Mucosa of stomach (tissue), 1 donor: ENCODE measurements at regions not wholly inside any gene's neighbourhood (a gene's known extent, or its start where the extent isn't known, plus 50 kb on each side); places are given as distances from the start of the nearest gene placed in this dataset.
"Not testable (repeated sequence)": the region's sequence is repeated elsewhere in the genome, so short reads cannot be mapped to it uniquely, and the experiment has no call there.

Experiments used
- H3K27me3 ChIP-seq: one replicate; pipeline ENCODE4 v1.7.0; 2013; ENCODE audit warnings: mild to moderate bottlenecking, low read length; ENCODE audit not compliant: control insufficient read depth, insufficient read depth
- H3K36me3 ChIP-seq: one replicate; pipeline ENCODE4 v1.7.0; 2013; ENCODE audit warnings: low read length; ENCODE audit not compliant: control insufficient read depth, insufficient read depth
- H3K4me1 ChIP-seq: one replicate; pipeline ENCODE4 v1.7.0; 2013; ENCODE audit warnings: mild to moderate bottlenecking, low read length; ENCODE audit not compliant: control insufficient read depth, insufficient read depth
- H3K4me3 ChIP-seq: one replicate; pipeline ENCODE4 v1.7.0; 2013; ENCODE audit warnings: low read length
- H3K9ac ChIP-seq: one replicate; pipeline ENCODE4 v1.7.0; 2013; ENCODE audit warnings: mild to moderate bottlenecking, low read length, moderate library complexity
- H3K9me3 ChIP-seq: one replicate; pipeline ENCODE4 v1.7.0; 2013; ENCODE audit warnings: mild to moderate bottlenecking, low read length, moderate library complexity; ENCODE audit not compliant: control insufficient read depth
- donor health status: Pancreatic carcinoma.

DNA sequence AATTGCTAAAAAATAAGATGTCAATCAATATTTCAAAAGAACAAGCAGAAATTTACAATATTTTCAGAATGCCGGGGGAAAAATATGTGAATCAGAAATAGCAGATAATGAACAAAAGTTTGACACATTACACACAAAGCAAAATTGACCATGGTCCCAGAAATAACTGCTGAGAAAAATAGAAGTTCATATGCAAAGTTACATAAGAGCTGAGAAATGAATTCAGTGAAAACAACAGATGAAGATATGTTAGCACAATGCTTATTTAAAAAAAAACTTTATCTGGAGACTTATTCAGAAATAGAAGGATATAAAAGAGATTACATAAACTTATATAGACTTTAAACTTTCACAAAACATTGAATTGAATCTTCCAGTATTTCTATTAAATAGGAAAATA lies 1483.7 kb upstream of the ACO1 start:
- H3K36me3 ChIP-seq, result no peaks in the 10 kb centered on the region
- no peaks in the 10 kb centered on the region for H3K9me3 ChIP-seq
- no peaks in the 10 kb centered on the region for H3K4me1 ChIP-seq
- H3K9ac ChIP-seq, result no peak overlapping the region
- H3K27me3 ChIP-seq, result no peaks in the 10 kb centered on the region
- no peak overlapping the region for H3K4me3 ChIP-seq

DNA sequence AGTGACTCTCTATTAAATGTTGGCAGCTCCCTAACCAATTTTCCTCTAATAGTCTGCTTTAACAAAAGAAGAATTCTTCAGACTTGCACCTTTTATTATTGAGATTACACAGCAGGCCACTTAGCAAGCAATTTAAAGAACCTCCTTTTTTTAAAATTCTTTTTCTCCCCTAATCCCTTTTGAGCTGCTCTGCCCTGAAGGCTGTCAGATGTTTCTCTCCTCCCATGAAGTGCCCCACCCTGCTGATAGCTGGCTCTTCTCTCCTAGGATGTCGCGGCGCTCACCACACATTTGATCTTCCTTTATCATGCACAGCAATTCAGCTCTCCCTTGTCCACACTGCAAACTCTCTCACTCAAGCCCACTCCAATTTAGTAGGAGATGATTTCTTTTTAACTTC lies 1471.1 kb upstream of the ACO1 start:
- Histone ChIP-seq H3K9ac (no peak overlapping the region), H3K4me1 (no peaks in the 10 kb centered on the region), H3K27me3 (no peaks in the 10 kb centered on the region)

DNA sequence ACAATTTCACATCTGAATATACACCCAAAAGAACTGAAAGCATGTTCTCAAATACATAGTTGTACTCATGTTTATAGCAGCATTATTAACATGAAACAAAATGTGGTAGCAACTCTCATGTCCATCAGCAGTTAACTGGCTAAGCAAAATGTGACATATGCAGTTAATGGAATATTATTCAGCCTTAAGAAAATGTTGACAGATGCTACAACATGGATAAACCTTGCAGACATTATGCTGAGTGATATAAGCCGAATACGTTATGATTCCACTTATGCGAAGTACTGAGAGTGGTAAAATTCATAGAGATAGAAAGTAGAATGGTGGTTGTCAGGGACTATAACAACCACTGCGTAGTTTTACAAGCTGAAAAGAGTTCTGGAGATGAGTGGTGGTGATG lies 1469.0 kb upstream of the ACO1 start:
- H3K4me3 ChIP-seq, result no peak overlapping the region
- H3K9ac ChIP-seq, result no peak overlapping the region
- H3K4me1 ChIP-seq, result no peaks in the 10 kb centered on the region
- H3K36me3 ChIP-seq, result no peaks in the 10 kb centered on the region
- H3K27me3 ChIP-seq, result no peaks in the 10 kb centered on the region
- no peaks in the 10 kb centered on the region for H3K9me3 ChIP-seq

More for the DNA sequence above, 1471.1 kb upstream of the ACO1 start:
- Histone ChIP-seq H3K4me3 (no peak overlapping the region), H3K36me3 (no peaks in the 10 kb centered on the region), H3K9me3 (no peaks in the 10 kb centered on the region)

DNA sequence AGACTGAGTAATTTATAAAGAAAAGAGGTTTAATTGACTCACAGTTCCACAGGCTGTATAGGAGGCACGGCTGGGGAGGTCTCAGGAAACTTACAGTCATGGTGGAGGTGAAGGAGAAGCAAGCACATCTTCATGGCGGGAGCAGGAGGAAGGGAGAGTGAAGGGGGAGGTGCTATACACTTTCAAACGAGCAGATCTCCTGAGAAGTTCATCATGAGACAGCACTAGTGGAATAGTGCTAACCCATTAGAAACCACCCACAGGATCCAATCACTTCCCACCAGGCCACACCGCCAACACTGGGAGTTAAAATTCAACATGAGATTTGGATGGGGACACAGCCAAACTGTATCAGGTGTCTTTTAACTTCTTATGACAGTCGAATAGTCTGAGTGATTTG lies 1459.3 kb upstream of the ACO1 start:
- no peaks in the 10 kb centered on the region for H3K36me3 ChIP-seq
- H3K4me3 ChIP-seq, result no peak overlapping the region
- H3K9me3 ChIP-seq, result no peaks in the 10 kb centered on the region
- no peak overlapping the region for H3K9ac ChIP-seq
- H3K27me3 ChIP-seq, result no peaks in the 10 kb centered on the region
- peaks cover 6% of the 10 kb centered on the region for H3K4me1 ChIP-seq

DNA sequence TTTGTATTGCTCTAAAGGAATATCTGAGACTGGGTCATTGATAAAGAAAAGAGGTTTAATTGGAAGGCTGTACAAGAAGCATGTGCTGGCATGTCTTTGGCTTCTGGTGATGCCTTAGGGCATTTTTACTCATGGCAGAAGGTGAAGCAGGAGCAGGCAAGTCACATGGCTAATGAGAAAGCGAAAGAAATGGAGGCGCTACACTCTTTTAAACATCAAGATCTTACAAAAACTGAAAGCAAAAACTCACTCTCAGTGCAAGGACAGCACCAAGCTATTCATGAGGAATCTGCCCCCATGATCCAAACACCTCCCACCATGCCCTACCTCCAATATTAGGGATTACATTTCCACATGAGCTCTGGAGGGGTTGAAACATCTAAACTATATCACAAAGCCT lies 1458.8 kb upstream of the ACO1 start:
- no peaks in the 10 kb centered on the region for H3K27me3 ChIP-seq

DNA sequence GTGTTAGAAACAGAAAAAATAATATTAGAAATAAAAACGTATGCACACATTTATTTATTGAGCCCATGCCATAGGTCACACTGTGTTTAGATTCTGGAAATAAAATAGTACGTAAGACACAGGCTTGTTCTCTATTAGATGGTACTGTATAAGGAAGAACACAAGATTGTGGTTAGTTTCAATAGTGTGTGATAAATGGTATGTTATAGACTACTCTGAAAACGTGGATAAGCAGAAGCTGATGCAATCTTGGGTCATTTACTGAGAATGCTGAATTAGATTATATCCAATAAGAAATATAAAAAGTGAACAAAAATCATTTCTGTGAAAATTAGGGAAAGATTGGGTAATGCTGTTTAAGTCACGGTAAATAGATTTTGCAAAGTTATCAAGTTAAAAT lies 1456.4 kb upstream of the ACO1 start:
- Histone ChIP-seq H3K36me3 (no peaks in the 10 kb centered on the region), H3K4me3 (no peak overlapping the region), H3K4me1 (peaks cover 6% of the 10 kb centered on the region), H3K9me3 (no peaks in the 10 kb centered on the region), H3K27me3 (no peaks in the 10 kb centered on the region), H3K9ac (no peak overlapping the region)

More for the DNA sequence above, 1458.8 kb upstream of the ACO1 start:
- H3K9me3 ChIP-seq, result no peaks in the 10 kb centered on the region
- peaks cover 6% of the 10 kb centered on the region for H3K4me1 ChIP-seq
- H3K4me3 ChIP-seq, result no peak overlapping the region
- H3K9ac ChIP-seq, result no peak overlapping the region
- H3K36me3 ChIP-seq, result no peaks in the 10 kb centered on the region

DNA sequence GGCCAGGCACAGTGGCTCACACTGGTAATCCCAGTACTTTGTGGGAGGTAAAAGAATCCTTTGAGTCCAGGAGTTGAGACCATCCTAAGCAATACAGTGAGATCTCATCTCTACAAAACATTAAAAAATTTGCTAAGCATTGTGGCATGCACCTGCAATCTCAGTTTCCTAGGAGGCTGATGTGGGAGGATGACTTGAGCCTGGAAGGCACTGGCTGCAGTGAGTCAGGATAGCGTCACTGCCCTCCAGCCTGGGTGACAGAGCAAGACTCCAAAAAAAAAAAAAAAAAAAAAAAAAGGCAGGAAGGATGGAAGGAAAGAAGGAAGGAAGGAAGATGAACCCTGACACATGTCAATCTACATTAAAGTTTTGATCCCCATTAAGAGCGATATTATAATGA lies 1452.2 kb upstream of the ACO1 start:
- Histone ChIP-seq H3K36me3 (no peaks in the 10 kb centered on the region), H3K9me3 (no peaks in the 10 kb centered on the region), H3K27me3 (no peaks in the 10 kb centered on the region), H3K4me3 (no peak overlapping the region), H3K4me1 (no peaks in the 10 kb centered on the region), H3K9ac (no peak overlapping the region)

DNA sequence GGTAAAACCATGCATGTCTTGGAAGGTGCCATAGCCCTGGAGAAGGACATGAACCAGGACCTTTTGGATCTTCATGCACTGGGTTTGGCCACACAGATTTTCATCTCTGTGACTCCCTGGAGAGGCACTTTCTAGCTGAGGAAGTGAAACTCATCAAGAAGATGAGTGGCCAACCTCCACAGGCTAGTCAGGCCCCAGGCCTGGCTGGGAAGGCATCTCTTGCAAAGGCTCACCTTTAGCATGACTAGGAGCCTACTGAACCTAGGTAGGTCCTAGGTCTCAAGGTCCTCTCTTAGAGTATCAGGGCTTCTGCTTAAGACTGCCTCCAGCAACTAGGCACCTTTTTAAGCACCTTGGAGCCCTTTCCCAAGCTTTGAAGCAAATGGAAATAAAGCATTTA lies 1448.7 kb upstream of the ACO1 start:
- Histone ChIP-seq H3K36me3 (no peaks in the 10 kb centered on the region), H3K4me3 (no peak overlapping the region), H3K9me3 (no peaks in the 10 kb centered on the region), H3K9ac (no peak overlapping the region), H3K4me1 (no peaks in the 10 kb centered on the region), H3K27me3 (no peaks in the 10 kb centered on the region)

DNA sequence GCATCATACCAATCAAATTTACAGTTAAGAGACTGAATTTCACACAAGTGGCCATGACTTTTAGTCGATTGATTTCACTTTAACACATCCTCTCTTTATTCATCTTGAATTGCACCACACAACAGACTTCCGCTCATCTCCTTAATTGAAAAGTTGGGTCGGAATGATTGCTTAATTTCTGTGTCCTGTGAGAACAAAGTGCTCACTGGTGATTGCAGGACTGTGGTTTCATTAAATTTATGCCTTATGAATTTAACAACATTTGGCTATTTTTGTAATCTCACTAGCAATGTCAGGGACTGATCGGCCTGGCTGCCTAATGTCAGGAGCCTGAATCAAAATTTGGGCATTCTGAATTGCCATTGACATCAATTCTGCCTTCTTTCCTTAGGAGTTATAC lies 1447.3 kb upstream of the ACO1 start:
- H3K36me3 ChIP-seq, result no peaks in the 10 kb centered on the region
- H3K9ac ChIP-seq, result no peak overlapping the region
- H3K4me1 ChIP-seq, result no peaks in the 10 kb centered on the region
- H3K9me3 ChIP-seq, result no peaks in the 10 kb centered on the region
- H3K27me3 ChIP-seq, result no peaks in the 10 kb centered on the region
- no peak overlapping the region for H3K4me3 ChIP-seq

DNA sequence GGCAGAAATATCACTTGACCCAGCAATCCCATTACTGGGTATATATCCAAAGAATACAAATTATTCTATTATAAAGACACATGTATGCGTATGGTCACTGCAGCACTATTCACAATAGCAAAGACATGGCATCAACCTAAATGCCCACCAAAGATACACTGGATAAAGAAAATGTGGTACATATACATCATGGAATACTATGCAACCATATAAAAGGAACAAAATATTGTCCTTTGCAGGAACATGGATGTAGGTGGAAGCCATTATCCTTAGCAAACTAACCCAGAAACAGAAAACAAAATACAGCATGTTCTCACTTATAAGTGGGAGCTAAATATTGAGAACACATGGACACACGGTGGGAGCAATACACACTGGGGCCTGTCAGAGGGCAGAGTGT lies 1441.6 kb upstream of the ACO1 start:
- not testable (repeated sequence) for H3K4me3 ChIP-seq, H3K27me3 ChIP-seq, H3K9ac ChIP-seq, H3K9me3 ChIP-seq, H3K4me1 ChIP-seq, H3K36me3 ChIP-seq

DNA sequence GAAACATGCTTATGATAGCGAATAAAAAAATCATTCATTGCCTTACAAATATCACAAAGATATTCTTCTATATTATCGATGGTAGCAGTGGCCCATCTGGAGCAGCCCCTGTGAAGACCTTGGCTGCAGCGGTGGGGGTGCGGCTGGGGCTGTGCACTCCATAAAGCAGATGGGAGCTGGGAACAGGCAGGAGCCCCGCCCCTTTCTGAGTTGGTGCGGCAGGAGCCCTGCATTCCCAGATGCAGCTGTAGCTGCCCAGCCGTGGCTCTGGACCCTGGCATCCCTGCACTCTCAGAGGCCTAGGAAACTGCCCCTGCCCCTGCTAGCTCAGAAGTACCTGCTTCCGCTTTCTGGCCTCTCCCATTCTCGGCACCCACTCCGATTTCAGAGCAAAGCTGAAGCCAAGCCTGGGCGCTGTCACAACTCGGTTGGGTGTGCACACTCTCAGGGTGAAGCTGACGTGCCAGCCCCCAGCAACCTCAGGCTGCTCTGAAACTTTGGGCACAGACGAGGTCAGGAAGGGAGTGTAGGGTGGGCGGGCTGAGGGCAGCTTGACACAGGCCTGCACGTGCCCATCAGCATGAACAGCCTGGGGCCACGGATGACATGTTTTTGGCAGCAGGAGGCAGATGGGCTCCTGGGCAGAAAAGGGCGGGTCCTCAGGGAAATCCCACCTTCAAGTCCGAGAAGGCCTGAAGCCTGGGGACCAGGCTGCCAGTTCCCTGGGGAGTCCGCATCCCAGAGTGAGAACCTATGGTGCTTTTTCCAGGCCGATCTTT lies 1440.8 kb upstream of the ACO1 start:
- no peak overlapping the region for H3K9ac ChIP-seq
- H3K36me3 ChIP-seq, result no peaks in the 10 kb centered on the region
- no peaks in the 10 kb centered on the region for H3K27me3 ChIP-seq
- H3K4me3 ChIP-seq, result no peak overlapping the region
- H3K9me3 ChIP-seq, result no peaks in the 10 kb centered on the region
- H3K4me1 ChIP-seq, result no peaks in the 10 kb centered on the region

DNA sequence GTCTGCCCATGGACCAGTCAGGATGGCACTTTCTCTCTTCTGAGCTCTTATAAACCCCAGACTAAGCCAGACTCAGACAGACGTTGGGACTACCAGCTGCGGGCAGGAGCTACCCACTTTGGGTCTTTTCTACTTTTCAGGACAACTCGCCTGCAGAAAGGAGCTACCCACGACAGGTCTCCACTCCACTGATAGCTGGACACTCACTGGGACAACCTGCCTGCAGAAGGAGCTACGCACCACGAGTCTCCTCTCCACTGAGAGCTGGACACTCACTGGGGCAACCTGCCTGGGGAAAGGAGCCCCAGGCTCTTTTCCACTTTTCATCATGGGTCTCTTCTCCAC lies 1440.2 kb upstream of the ACO1 start:
- Histone ChIP-seq H3K27me3 (no peaks in the 10 kb centered on the region), H3K4me3 (no peak overlapping the region), H3K9me3 (no peaks in the 10 kb centered on the region), H3K36me3 (no peaks in the 10 kb centered on the region), H3K4me1 (no peaks in the 10 kb centered on the region), H3K9ac (no peak overlapping the region)

DNA sequence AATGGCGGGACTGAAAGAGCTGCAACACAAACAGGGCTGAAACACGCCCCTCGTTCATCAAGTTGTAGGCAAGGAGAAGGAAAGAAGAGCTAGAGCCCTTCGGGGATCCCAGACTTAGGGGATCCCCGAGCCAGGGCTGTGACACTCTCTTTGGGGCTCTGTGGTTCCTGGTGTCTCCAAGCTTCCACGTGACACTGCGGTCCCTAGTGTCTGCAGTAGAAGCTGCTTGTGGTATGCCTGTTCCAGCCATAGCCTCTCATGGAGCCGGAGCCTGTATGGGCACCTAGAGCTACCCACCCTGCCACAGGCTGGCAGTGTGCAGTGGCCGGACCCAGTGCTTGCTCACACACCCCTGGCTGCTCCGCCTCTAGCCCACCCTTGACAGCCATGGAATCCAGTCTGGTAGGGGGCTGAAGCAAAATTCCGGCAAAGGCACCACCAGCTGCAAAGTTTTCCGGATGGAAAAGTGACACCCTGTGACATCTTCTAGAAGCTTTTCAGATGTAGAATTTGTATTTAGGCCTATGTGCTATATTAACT lies 1439.6 kb upstream of the ACO1 start:
- Histone ChIP-seq H3K4me1 (no peaks in the 10 kb centered on the region), H3K27me3 (no peaks in the 10 kb centered on the region), H3K9me3 (no peaks in the 10 kb centered on the region), H3K36me3 (no peaks in the 10 kb centered on the region), H3K4me3 (no peak overlapping the region), H3K9ac (no peak overlapping the region)
